PC-3 (cell line): ENCODE measurements at regions not wholly inside any gene's neighbourhood (a gene's known extent, or its start where the extent isn't known, plus 50 kb on each side); places are given as distances from the start of the nearest gene placed in this dataset.

Source experiments
- ATAC-seq: fragments of 200-7000 bp; cut with Tn5 transposase; 2 replicates; pipeline ENCODE4 v1.9.1; 2020; ENCODE audit warnings: mild to moderate bottlenecking, moderate library complexity
- BruUV-seq: library from RNA; stranded (reverse); fragments of 400-500 nt; replicated peaks from 2 replicates; lab custom pipeline; 2021; lab: Mats Ljungman, UMichigan
- CTCF ChIA-PET: fragments of 300-600 bp; sonication (Branson Sonifier 250); formaldehyde crosslinking; loops from one replicate; lab custom pipeline; 2022; ENCODE audit warnings: antibody characterized with exemption; lab: Charles Lee
- POLR2A ChIA-PET: fragments of 300-600 bp; sonication (Branson Sonifier 250); formaldehyde crosslinking; loops from one replicate; lab custom pipeline; 2022; ENCODE audit warnings: antibody characterized with exemption; ENCODE audit not compliant: unreplicated experiment; lab: Charles Lee
- DNase-seq: peaks from one replicate; pipeline ENCODE4 v3.0.0-alpha.2; 2015
- H2AFZ ChIP-seq: fragments of 300-600 bp; sonication (generic); 2 replicates; pipeline ENCODE4 v1.6.0; 2016; ENCODE audit warnings: antibody characterized with exemption, low read length
- H3F3A ChIP-seq: fragments of 300-600 bp; sonication (generic); one replicate; pipeline ENCODE4 v1.6.0; 2017; ENCODE audit warnings: antibody characterized with exemption, low read length, control low read depth, mild to moderate bottlenecking; ENCODE audit not compliant: unreplicated experiment
- H3K27ac ChIP-seq: fragments of 300-600 bp; sonication (generic); 2 replicates; pipeline ENCODE4 v1.5.1; 2016; ENCODE audit warnings: mild to moderate bottlenecking, low read length
- H3K27me3 ChIP-seq: fragments of 300-600 bp; sonication (generic); 2 replicates; pipeline ENCODE4 v1.6.1; 2016; ENCODE audit warnings: low read length, mixed read lengths
- H3K36me3 ChIP-seq: fragments of 300-600 bp; sonication (generic); 2 replicates; pipeline ENCODE4 v1.6.1; 2016; ENCODE audit warnings: low read depth, mixed run types, low read length, mixed read lengths
- H3K4me1 ChIP-seq: fragments of 300-600 bp; sonication (generic); 2 replicates; pipeline ENCODE4 v1.5.1; 2016; ENCODE audit warnings: low read length; ENCODE audit not compliant: insufficient read depth
- H3K4me2 ChIP-seq: fragments of 300-600 bp; sonication (generic); 2 replicates; pipeline ENCODE4 v1.6.0; 2016; ENCODE audit warnings: low read length
- H3K4me3 ChIP-seq: fragments of 300-600 bp; sonication (generic); 2 replicates; pipeline ENCODE4 v1.5.1; 2016; ENCODE audit warnings: mild to moderate bottlenecking, low read length, mixed read lengths
- H3K79me2 ChIP-seq: fragments of 300-600 bp; sonication (generic); 2 replicates; pipeline ENCODE4 v1.6.1; 2017; ENCODE audit warnings: low read length, mixed read lengths
- H3K9ac ChIP-seq: fragments of 300-600 bp; sonication (generic); 2 replicates; pipeline ENCODE4 v1.6.0; 2016; ENCODE audit warnings: mild to moderate bottlenecking, low read length
- H3K9me2 ChIP-seq: fragments of 300-600 bp; sonication (generic); replicated peaks from 2 replicates; pipeline ENCODE4 v1.6.1; 2016; ENCODE audit warnings: mixed run types, low read length, mixed read lengths
- H3K9me3 ChIP-seq: fragments of 300-600 bp; sonication (generic); 2 replicates; pipeline ENCODE4 v1.6.1; 2016; ENCODE audit warnings: low read length, mixed read lengths
- H4K20me1 ChIP-seq: fragments of 300-600 bp; sonication (generic); 2 replicates; pipeline ENCODE4 v1.6.1; 2016; ENCODE audit warnings: low read length, mixed read lengths
- EZH2 ChIP-seq: fragments of 300-600 bp; sonication (generic); IDR thresholded peaks from one replicate; pipeline ENCODE4 v1.6.1; 2017; ENCODE audit warnings: antibody characterized with exemption, mild to moderate bottlenecking, low read length; ENCODE audit not compliant: unreplicated experiment
- EZH2phosphoT487 ChIP-seq: fragments of 300-600 bp; sonication (generic); IDR thresholded peaks from 2 replicates; pipeline ENCODE4 v1.6.1; 2018; ENCODE audit warnings: mild to moderate bottlenecking, antibody characterized with exemption, low read length, borderline replicate concordance
- intact Hi-C: fragments of 100-400 bp; cut with micrococcal nuclease; formaldehyde crosslinking; loops from 2 replicates; pipeline ENCODE4 v1.9.0; 2023
- TF ChIP-seq, protein P1 (sequence below): fragments of 300-600 bp; sonication (generic); conservative IDR thresholded peaks from 2 replicates; pipeline ENCODE4 v1.5.1; 2017; ENCODE audit warnings: antibody characterized with exemption, low read depth, mild to moderate bottlenecking, low read length

DNA sequence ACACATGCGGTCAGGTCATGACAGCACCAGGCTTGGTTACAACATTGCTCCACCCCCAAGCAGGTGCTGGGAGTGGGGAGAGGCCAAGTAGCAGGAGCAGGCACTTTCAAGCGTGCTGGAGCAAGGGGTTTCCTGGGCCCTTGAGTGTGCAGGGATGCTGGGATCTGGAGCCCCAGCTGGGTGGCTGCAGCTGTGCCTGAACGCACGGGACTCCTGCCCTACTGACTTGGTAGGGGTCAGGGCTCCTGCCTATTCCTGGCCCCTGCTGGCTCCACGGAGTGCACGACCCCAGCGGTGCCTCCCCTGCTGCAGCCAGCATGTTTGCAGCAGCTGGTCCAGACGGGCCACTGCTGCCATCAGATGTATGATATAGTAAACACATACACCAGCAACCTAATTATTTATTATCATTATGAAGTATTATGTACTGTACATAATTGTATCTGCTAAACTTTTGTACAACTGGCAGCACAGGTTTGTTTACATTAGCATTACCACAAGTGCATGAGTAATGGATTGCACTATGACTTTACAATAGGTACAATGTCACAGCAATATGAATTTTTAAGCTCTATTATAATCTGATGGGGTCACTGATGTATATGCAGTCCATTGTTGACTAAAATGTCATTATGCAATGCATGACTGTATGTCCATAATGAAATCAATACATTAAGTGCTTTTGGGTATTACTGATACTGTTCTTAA is 620.6 kb downstream of the RAPGEF2 start:
- no peak for TF ChIP-seq EZH2
- TF ChIP-seq EZH2phosphoT487, result no peak
- TF ChIP-seq, protein P1, sequence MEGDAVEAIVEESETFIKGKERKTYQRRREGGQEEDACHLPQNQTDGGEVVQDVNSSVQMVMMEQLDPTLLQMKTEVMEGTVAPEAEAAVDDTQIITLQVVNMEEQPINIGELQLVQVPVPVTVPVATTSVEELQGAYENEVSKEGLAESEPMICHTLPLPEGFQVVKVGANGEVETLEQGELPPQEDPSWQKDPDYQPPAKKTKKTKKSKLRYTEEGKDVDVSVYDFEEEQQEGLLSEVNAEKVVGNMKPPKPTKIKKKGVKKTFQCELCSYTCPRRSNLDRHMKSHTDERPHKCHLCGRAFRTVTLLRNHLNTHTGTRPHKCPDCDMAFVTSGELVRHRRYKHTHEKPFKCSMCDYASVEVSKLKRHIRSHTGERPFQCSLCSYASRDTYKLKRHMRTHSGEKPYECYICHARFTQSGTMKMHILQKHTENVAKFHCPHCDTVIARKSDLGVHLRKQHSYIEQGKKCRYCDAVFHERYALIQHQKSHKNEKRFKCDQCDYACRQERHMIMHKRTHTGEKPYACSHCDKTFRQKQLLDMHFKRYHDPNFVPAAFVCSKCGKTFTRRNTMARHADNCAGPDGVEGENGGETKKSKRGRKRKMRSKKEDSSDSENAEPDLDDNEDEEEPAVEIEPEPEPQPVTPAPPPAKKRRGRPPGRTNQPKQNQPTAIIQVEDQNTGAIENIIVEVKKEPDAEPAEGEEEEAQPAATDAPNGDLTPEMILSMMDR, result no peak
- ChIA-PET POLR2A (no interaction called here), CTCF (no interaction called here)
- Histone ChIP-seq H3K4me2 (peak overlapping the region; percentile 37), H4K20me1 (no peaks in the 10 kb centered on the region), H3K27ac (no peak overlapping the region), H3K9ac (no peak overlapping the region), H3K79me2 (no peaks in the 10 kb centered on the region), H3K4me3 (no peak overlapping the region), H2AFZ (no peak overlapping the region), H3F3A (no peaks in the 10 kb centered on the region), H3K9me3 (no peaks in the 10 kb centered on the region), H3K4me1 (peaks cover 16% of the 10 kb centered on the region), H3K36me3 (no peaks in the 10 kb centered on the region), H3K9me2 (no peaks in the 10 kb centered on the region), H3K27me3 (no peaks in the 10 kb centered on the region)
- intact Hi-C loops, result no loop called here
- ATAC-seq, result peak; percentile 87
- peak; percentile 61 for DNase-seq
- BruUV-seq, result no TSS peak

DNA sequence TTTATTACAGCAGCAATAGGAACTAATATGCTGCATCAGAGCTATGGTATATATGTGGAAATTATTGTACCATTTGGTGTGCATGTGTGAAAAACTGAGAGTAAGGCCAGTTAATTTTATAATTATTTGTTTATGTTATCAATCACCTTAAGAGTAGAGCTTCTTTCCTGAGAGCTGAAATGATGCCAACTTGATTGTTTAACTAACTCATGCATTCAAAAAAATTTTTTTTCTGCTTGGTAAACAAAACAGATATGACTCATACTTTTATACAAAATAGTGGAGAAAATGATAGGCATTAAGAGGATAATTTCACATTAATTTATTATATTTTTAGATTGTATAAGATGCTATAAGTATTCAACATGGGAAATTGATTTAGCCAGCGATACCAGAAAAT is 622.7 kb downstream of the RAPGEF2 start:
- BruUV-seq, result no TSS peak
- TF ChIP-seq EZH2phosphoT487 (no peak), EZH2 (no peak)
- TF ChIP-seq, protein P1, result no peak
- H3K9me3 ChIP-seq, result no peaks in the 10 kb centered on the region
- no peak overlapping the region for H3K9ac ChIP-seq
- no peak overlapping the region for H3K27ac ChIP-seq
- CTCF ChIA-PET, result no interaction called here
- no peak overlapping the region for H3K4me3 ChIP-seq
- H3K9me2 ChIP-seq, result no peaks in the 10 kb centered on the region
- H3F3A ChIP-seq, result no peaks in the 10 kb centered on the region
- intact Hi-C loops, result no loop called here
- POLR2A ChIA-PET, result interaction anchor here (0.5 kb wide), 1 partner anchor 1037 kb away, joined by 5 read pairs; no protein-coding TSS in a partner anchor
- no peaks in the 10 kb centered on the region for H3K79me2 ChIP-seq
- no peak overlapping the region for H2AFZ ChIP-seq
- H4K20me1 ChIP-seq, result no peaks in the 10 kb centered on the region
- DNase-seq (peak; percentile 60), ATAC-seq (peak; percentile 10)
- peaks cover 16% of the 10 kb centered on the region for H3K4me1 ChIP-seq
- no peak overlapping the region for H3K4me2 ChIP-seq
- H3K36me3 ChIP-seq, result no peaks in the 10 kb centered on the region
- no peaks in the 10 kb centered on the region for H3K27me3 ChIP-seq

DNA sequence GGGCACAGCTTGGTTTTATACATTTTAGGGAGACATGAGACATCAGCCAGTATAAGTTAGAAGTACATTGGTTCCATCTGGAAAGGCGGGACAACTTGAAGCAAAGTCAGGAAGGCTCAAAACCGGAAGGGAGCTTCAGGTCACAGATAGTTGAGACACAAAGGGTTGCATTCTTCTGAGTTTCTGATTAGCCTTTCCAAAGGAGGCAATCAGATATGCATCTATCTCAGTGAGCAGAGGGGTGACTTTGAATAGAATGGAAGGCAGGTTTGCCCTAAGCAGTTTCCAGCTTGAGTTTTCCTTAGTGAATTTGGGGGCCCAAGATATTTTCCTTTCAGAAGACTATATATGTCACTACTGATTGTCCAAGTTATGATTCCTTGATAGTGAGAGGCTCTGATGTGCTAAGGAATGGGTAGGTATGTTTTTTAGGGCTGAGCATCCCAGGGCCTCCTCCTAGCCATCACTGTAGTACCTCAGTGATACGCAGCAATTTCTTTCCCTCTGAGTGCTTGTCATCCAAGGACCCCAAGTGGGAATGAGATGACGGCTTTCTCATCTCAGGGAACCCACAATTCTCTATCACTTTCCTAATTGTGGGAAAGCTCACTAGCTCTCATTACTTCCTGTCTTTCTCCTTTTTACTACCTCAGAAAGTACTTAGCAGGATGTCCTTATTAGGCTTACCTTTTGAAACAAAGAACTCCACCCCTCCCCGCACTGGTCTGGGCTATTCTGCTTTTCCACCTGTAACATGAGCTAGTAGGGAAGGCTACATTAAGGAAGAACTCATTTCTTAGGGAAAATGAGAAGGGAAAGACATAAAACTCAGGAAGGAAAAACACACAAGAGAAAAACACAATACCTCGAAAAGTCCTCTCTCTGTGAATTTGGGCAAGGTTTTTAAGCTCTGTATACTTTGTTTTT is 632.7 kb downstream of the RAPGEF2 start:
- TF ChIP-seq EZH2 (no peak), EZH2phosphoT487 (no peak)
- H3K9me3 ChIP-seq, result no peaks in the 10 kb centered on the region
- ATAC-seq (no peak), DNase-seq (no peak)
- ChIA-PET CTCF (no interaction called here), POLR2A (no interaction called here)
- no peaks in the 10 kb centered on the region for H3F3A ChIP-seq
- H3K9ac ChIP-seq, result no peak overlapping the region
- H3K27me3 ChIP-seq, result no peaks in the 10 kb centered on the region
- no peaks in the 10 kb centered on the region for H3K36me3 ChIP-seq
- no peak overlapping the region for H3K27ac ChIP-seq
- no peaks in the 10 kb centered on the region for H3K79me2 ChIP-seq
- H3K9me2 ChIP-seq, result no peaks in the 10 kb centered on the region
- no TSS peak for BruUV-seq
- H3K4me2 ChIP-seq, result no peak overlapping the region
- H4K20me1 ChIP-seq, result no peaks in the 10 kb centered on the region
- no peak overlapping the region for H3K4me3 ChIP-seq
- intact Hi-C loops, result no loop called here
- no peak overlapping the region for H2AFZ ChIP-seq
- no peaks in the 10 kb centered on the region for H3K4me1 ChIP-seq
